SIG-M5 treated with dmso at 0.1 percent for 504 hours (cell line): ENCODE measurements at regions not wholly inside any gene's neighbourhood (a gene's known extent, or its start where the extent isn't known, plus 50 kb on each side); places are given as distances from the start of the nearest gene placed in this dataset.
"Not testable (repeated sequence)": the region's sequence is repeated elsewhere in the genome, so short reads cannot be mapped to it uniquely, and the experiment has no call there.

Source experiments
- DNase-seq: peaks from one replicate; lab custom pipeline; 2025; ENCODE audit not compliant: unreplicated experiment; lab: John Stamatoyannopoulos, UW

- no peak for DNase-seq
These were observed 650.0 kb upstream of the STXBP6 start for GRCh38 chr14:25699981-25700380.

GRCh38 chr14:25698111-25698510 is 648.2 kb upstream of the STXBP6 start:
- no peak for DNase-seq

- DNase-seq, result no peak
These were observed 646.2 kb upstream of the STXBP6 start for GRCh38 chr14:25696176-25696575.

GRCh38 chr14:25685004-25685403 is 635.1 kb upstream of the STXBP6 start:
- no peak for DNase-seq

- no peak for DNase-seq
These were observed 631.0 kb upstream of the STXBP6 start for GRCh38 chr14:25680934-25681333.

GRCh38 chr14:25680511-25680910 is 630.6 kb upstream of the STXBP6 start:
- DNase-seq, result not testable (repeated sequence)

- DNase-seq, result no peak
These were observed 627.2 kb upstream of the STXBP6 start for GRCh38 chr14:25677111-25677510.

GRCh38 chr14:25667387-25667786 is 617.4 kb upstream of the STXBP6 start:
- DNase-seq, result no peak

- DNase-seq, result no peak
These were observed 616.9 kb upstream of the STXBP6 start for GRCh38 chr14:25666877-25667276.

GRCh38 chr14:25658988-25659387 is 609.0 kb upstream of the STXBP6 start:
- DNase-seq, result no peak

- no peak for DNase-seq
These were observed 580.5 kb upstream of the STXBP6 start for GRCh38 chr14:25630447-25630846.

- DNase-seq, result no peak
These were observed 579.0 kb upstream of the STXBP6 start for GRCh38 chr14:25628978-25629377.

- DNase-seq, result no peak
These were observed 578.4 kb upstream of the STXBP6 start for GRCh38 chr14:25628390-25628789.

- DNase-seq, result no peak
These were observed 577.0 kb upstream of the STXBP6 start for GRCh38 chr14:25626986-25627385.

GRCh38 chr14:25622763-25623162 is 572.8 kb upstream of the STXBP6 start:
- peak; percentile 0 for DNase-seq

- no peak for DNase-seq
These were observed 570.6 kb upstream of the STXBP6 start for GRCh38 chr14:25620515-25620914.

- DNase-seq, result no peak
These were observed 565.2 kb upstream of the STXBP6 start for GRCh38 chr14:25615174-25615573.

GRCh38 chr14:25607192-25607591 is 557.2 kb upstream of the STXBP6 start:
- no peak for DNase-seq

- no peak for DNase-seq
These were observed 552.2 kb upstream of the STXBP6 start for GRCh38 chr14:25602106-25602505.

GRCh38 chr14:25588751-25589150 is 538.8 kb upstream of the STXBP6 start:
- no peak for DNase-seq

GRCh38 chr14:25574628-25575325 is 524.8 kb upstream of the STXBP6 start:
- no peak for DNase-seq

GRCh38 chr14:25570483-25570882 is 520.5 kb upstream of the STXBP6 start:
- no peak for DNase-seq

GRCh38 chr14:25557466-25557865 is 507.5 kb upstream of the STXBP6 start:
- no peak for DNase-seq
